ENCODE measurements at regions not wholly inside any gene's neighbourhood (a gene's known extent, or its start where the extent isn't known, plus 50 kb on each side); places are given as distances from the start of the nearest gene placed in this dataset.

DNA sequence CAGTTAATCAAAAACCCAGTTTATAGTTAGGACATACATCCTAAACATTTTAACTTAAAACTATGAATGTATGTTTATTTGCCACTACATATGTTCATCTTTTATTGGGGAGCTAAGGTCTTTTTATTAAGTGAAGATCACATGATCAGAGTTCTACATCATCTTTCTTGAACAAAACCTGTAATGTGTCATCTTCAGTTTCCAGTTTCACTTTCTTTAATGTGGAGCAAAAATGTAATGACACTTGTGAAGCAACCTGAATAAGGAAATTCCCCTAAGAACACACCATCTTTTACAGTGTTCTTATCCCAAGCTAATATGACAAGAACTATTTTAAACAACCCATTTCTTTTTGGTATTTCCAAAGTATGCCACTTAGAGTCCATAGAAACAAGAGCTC, 166.7 kb upstream of the BET1 start:
- Histone ChIP-seq H3K9ac (ENCODE audit: insufficient read depth in 1 of 2, low read depth in 2 of 2, low read length in 2 of 2) (no peak overlapping the region), H3K27ac (ENCODE audit: extremely low read depth, low read depth, low read length) (no peak overlapping the region), H3K4me2 (ENCODE audit: insufficient read depth, low read length) (no peak overlapping the region), H4K20me1 (replicated peaks; ENCODE audit: control insufficient read depth, insufficient read depth, low read length) (no peaks in the 10 kb centered on the region), H3K4me1 (replicated peaks in 1 of 2; ENCODE audit: control insufficient read depth in 2 of 2, insufficient read depth in 2 of 2, low read length in 2 of 2) (no peaks in the 10 kb centered on the region), H3K9me1 (ENCODE audit: control insufficient read depth, insufficient read depth, low read length) (no peaks in the 10 kb centered on the region), H3K36me3 (ENCODE audit: control insufficient read depth, insufficient read depth, low read length) (no peaks in the 10 kb centered on the region), H3K27me3 (ENCODE audit: control insufficient read depth in 2 of 2, insufficient read depth in 2 of 2, low read length in 2 of 2) (no peaks in the 10 kb centered on the region; a peak in 1 of 5 replicates), H2AFZ (ENCODE audit: low read depth, low read length) (no peak overlapping the region), H3K4me3 (no peak overlapping the region), H3K9me3 (replicated peaks; ENCODE audit: control insufficient read depth, insufficient read depth, low read depth, low read length) (no peaks in the 10 kb centered on the region), H3K79me2 (ENCODE audit: control insufficient read depth, insufficient read depth, low read length) (no peaks in the 10 kb centered on the region)
- FAIRE-seq (no peak), ATAC-seq (no peak), DNase-seq (ENCODE audit: extremely low read depth in 1 of 4, low spot score in 3 of 4) (no peak)
- CTCF ChIA-PET (ENCODE audit: low intra/inter-chr PET ratio), result no interaction called here
- BruUV-seq (replicated peaks), result no TSS peak
- in situ Hi-C loops (cut with MboI), result no loop called here
- TF ChIP-seq, protein P1, sequence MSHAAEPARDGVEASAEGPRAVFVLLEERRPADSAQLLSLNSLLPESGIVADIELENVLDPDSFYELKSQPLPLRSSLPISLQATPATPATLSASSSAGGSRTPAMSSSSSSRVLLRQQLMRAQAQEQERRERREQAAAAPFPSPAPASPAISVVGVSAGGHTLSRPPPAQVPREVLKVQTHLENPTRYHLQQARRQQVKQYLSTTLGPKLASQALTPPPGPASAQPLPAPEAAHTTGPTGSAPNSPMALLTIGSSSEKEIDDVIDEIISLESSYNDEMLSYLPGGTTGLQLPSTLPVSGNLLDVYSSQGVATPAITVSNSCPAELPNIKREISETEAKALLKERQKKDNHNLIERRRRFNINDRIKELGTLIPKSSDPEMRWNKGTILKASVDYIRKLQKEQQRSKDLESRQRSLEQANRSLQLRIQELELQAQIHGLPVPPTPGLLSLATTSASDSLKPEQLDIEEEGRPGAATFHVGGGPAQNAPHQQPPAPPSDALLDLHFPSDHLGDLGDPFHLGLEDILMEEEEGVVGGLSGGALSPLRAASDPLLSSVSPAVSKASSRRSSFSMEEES (CRISPR knock-in tag; IDR thresholded peaks at IDR 0.05), result peak; percentile 36; the same call in 1 of the 2 replicates
- TF ChIP-seq ASH1L (IDR thresholded peaks at IDR 0.05; ENCODE audit: borderline replicate concordance, low read depth, partially characterized antibody), result no peak
- POLR2A ChIA-PET, result no interaction called here
- intact Hi-C loops (cut with micrococcal nuclease), result no loop called here

DNA sequence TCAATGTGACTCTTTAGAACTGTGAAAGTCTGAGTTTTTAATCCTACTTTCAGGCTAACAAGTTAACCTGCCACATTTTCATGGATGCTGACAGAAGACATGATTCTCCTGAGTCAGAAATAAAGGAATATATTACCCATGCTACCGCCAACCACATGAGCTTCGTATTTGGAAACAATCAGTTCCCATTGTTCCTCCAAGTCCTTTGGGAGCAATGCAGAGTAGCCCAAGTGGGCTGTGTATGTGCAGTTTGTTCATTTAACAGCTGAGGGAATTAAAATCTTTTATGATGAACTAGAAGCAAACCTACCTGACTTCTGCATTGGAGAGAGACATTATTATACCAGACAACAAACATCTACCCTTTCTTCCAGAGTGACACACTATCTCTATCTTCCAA, 169.3 kb upstream of the BET1 start:
- H3K4me1 ChIP-seq (replicated peaks in 1 of 2; ENCODE audit: control insufficient read depth in 2 of 2, insufficient read depth in 2 of 2, low read length in 2 of 2), result no peaks in the 10 kb centered on the region
- FAIRE-seq, result no peak
- in situ Hi-C loops (cut with MboI) (no loop called here), intact Hi-C loops (cut with micrococcal nuclease) (no loop called here)
- DNase-seq (ENCODE audit: extremely low read depth in 1 of 4, low spot score in 3 of 4), result no peak
- no peaks in the 10 kb centered on the region for H3K9me3 ChIP-seq (replicated peaks; ENCODE audit: control insufficient read depth, insufficient read depth, low read depth, low read length)
- no peaks in the 10 kb centered on the region for H3K9me1 ChIP-seq (ENCODE audit: control insufficient read depth, insufficient read depth, low read length)
- POLR2A ChIA-PET, result no interaction called here
- H3K36me3 ChIP-seq (ENCODE audit: control insufficient read depth, insufficient read depth, low read length), result no peaks in the 10 kb centered on the region
- H3K79me2 ChIP-seq (ENCODE audit: control insufficient read depth, insufficient read depth, low read length), result no peaks in the 10 kb centered on the region
- H3K27ac ChIP-seq (ENCODE audit: extremely low read depth, low read depth, low read length), result no peak overlapping the region
- H3K4me2 ChIP-seq (ENCODE audit: insufficient read depth, low read length), result no peak overlapping the region
- CTCF ChIA-PET (ENCODE audit: low intra/inter-chr PET ratio), result no interaction called here
- no peaks in the 10 kb centered on the region for H4K20me1 ChIP-seq (replicated peaks; ENCODE audit: control insufficient read depth, insufficient read depth, low read length)
- no peak overlapping the region for H2AFZ ChIP-seq (ENCODE audit: low read depth, low read length)
- H3K4me3 ChIP-seq, result no peak overlapping the region
- WGBS (ENCODE audit: insufficient coverage, low coverage, missing lambda C conversion rate), result 0% methylated on average over 2 of the region's 2 CpGs
- H3K27me3 ChIP-seq (ENCODE audit: control insufficient read depth in 2 of 2, insufficient read depth in 2 of 2, low read length in 2 of 2), result no peaks in the 10 kb centered on the region; a peak in 1 of 5 replicates
- BruUV-seq (replicated peaks), result no TSS peak
- no peak overlapping the region for H3K9ac ChIP-seq (ENCODE audit: insufficient read depth in 1 of 2, low read depth in 2 of 2, low read length in 2 of 2)
- ATAC-seq, result no peak
- TF ChIP-seq, protein P2, sequence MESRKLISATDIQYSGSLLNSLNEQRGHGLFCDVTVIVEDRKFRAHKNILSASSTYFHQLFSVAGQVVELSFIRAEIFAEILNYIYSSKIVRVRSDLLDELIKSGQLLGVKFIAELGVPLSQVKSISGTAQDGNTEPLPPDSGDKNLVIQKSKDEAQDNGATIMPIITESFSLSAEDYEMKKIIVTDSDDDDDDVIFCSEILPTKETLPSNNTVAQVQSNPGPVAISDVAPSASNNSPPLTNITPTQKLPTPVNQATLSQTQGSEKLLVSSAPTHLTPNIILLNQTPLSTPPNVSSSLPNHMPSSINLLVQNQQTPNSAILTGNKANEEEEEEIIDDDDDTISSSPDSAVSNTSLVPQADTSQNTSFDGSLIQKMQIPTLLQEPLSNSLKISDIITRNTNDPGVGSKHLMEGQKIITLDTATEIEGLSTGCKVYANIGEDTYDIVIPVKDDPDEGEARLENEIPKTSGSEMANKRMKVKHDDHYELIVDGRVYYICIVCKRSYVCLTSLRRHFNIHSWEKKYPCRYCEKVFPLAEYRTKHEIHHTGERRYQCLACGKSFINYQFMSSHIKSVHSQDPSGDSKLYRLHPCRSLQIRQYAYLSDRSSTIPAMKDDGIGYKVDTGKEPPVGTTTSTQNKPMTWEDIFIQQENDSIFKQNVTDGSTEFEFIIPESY (CRISPR knock-in tag; IDR thresholded peaks at IDR 0.05), result no peak
- TF ChIP-seq ZNF717 (CRISPR knock-in tag; IDR thresholded peaks at IDR 0.05) (no peak), ARID1B (IDR thresholded peaks at IDR 0.05) (no peak), NFE2 (IDR thresholded peaks at IDR 0.05; ENCODE audit: low read depth) (no peak), SNRNP70 (optimal IDR thresholded peaks at IDR 0.05; ENCODE audit: low read depth, low read length) (no peak), MEF2A (IDR thresholded peaks at IDR 0.05; ENCODE audit: control insufficient read depth, low read depth, low read length) (no peak), JUND (IDR thresholded peaks at IDR 0.05; ENCODE audit: borderline replicate concordance, low read depth, low read length) (no peak), JUND (tag; IDR thresholded peaks at IDR 0.05; ENCODE audit: borderline replicate concordance, low read depth, low read length) (no peak), XRCC3 (IDR thresholded peaks at IDR 0.05) (no peak), CCNT2 (IDR thresholded peaks at IDR 0.05; ENCODE audit: borderline replicate concordance, extremely low read depth, insufficient read length, low read depth, low read length) (no peak)
- TF ChIP-seq, protein P3, sequence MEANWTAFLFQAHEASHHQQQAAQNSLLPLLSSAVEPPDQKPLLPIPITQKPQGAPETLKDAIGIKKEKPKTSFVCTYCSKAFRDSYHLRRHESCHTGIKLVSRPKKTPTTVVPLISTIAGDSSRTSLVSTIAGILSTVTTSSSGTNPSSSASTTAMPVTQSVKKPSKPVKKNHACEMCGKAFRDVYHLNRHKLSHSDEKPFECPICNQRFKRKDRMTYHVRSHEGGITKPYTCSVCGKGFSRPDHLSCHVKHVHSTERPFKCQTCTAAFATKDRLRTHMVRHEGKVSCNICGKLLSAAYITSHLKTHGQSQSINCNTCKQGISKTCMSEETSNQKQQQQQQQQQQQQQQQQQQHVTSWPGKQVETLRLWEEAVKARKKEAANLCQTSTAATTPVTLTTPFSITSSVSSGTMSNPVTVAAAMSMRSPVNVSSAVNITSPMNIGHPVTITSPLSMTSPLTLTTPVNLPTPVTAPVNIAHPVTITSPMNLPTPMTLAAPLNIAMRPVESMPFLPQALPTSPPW (CRISPR knock-in tag; IDR thresholded peaks at IDR 0.05), result no peak
